HT1080 (cell line): ENCODE measurements at regions not wholly inside any gene's neighbourhood (a gene's known extent, or its start where the extent isn't known, plus 50 kb on each side); places are given as distances from the start of the nearest gene placed in this dataset.

Experiments
- DNase-seq: peaks from one replicate; pipeline ENCODE4 v3.0.0-alpha.2; 2015; ENCODE audit warnings: low read depth

DNA sequence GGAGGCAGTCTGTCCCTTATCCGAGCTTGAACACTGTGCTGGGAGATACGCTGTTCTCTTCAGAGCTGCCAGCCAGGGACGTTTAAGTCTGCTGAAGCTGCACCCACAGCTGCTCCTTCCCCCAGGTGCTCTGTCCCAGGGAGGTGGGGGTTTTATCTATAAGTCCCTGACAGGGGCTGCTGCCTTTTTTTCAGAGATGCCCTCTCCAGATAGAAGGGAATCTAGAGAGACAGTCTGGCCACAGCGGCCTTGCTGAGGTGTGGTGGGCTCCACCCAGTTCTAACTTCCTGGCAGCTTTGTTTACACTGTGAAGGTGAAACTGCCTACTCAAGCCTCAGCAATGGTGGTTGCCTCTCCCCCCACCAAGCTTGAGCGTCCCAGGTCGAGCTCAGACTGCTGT is 319.9 kb upstream of the GRM7 start:
- no peak for DNase-seq

DNA sequence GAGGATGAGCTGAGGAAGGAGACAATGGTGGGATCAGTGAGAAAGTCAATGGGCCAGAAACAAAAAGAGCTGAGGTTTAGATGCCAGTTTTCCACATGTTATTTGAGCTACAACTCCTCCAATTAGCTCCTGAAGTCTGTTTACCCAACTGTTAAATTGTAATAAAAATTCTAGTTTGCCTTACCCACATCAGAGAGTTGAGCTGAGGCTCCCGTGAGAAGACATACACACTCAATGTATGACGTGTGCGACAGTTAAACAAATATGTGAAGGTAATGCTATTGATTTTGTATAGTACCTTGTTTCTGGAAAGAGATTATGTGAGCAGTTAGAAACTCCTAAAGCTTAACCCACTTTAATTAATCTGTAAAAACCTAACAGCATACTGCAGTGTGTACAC is 318.1 kb upstream of the GRM7 start:
- DNase-seq: no peak

DNA sequence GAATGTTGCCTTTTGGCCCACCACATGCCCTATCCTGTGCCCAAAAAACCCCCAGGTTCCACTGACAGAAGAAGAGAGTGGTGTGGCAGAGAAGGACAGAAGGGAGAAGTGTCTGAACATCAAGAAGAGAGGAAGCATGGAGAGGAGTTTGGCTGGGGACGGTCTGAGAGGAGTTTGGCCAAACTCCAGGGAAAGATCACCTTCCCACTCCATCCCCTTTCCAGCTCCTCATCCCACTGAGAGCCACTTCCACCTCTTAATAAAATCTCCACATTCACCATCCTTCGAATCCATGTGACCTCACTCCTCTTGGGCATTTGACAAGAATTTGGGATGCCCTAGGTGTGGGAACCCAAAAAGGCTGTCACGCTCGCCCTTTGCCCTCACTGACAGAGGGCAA is 311.6 kb upstream of the GRM7 start:
- DNase-seq: no peak

DNA sequence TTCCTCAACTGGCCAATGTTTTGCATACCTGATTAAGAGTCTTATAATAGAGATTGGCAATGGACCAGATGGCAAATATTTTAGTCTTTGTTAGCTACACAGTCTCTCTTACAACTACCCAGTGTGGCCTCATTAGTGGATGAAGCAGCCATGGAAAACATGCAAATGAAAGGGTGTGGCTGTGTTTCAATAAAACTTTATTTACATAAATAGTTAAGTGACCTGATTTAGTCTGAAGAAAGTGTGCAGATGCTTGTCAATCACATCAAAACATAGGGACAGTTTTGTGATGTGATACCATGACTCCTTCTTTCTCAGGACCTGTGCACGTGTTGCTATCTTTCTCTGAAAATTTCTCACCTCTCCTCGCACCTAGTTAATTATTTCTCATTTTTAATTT is 309.8 kb upstream of the GRM7 start:
- no peak for DNase-seq

DNA sequence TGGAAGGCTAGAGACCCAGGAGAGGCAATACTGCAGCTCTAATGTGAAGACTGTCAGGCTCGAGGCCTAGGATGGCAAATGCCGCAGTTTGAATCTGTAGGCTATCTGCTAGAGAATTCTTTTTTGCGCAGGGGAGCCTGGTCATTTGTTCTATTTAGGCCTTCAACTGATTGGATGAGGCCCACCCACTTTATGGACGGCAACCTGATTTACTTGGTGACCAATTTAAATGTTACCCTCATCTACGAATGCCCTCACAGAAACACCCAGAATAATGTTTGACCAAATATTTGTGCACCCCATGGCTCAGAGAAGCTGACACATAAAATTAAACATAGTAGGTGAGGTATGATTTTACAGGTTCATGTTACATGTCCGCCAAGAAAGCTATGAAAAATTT is 300.7 kb upstream of the GRM7 start:
- no peak for DNase-seq

DNA sequence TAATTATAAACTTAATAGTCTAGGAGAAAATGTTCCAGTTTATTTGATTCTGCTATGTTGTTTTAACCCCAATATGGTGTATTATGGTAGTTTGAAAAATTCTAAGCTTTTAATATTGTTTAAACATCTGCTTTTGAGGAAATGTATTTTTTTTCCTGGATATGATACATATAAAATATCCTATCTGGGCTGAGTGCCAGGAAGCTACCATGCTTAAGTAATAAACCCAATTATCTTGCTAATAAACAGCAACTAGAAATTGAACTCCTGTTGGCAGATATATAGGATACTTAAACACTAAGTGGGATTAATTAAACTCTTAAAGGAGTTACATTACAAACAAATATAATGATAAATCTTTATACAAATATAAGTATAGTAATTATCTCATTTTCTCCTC is 293.7 kb upstream of the GRM7 start:
- DNase-seq: no peak

DNA sequence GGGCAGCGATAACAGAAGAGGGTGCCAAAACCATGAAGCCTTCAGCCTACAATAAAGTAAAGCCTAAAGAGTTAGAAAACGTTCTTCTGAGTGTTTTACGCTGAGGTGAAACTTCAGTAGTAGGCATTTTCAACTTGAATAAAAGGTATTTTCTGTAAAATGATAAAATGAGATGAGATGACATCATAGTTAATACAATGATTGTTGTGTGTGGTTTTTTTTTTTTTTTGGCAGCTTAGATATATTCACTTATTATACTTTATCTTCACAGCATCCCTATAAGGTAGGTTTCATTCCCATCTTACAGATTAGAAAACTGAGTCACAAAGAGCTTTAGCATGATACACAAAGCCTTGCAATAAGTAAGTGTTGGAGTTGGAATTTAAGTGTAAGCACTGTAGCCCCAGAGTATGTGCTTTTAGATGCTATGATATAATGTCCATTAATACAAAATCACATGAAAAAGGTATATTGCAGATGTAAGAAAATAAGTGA is 291.9 kb upstream of the GRM7 start:
- no peak for DNase-seq

DNA sequence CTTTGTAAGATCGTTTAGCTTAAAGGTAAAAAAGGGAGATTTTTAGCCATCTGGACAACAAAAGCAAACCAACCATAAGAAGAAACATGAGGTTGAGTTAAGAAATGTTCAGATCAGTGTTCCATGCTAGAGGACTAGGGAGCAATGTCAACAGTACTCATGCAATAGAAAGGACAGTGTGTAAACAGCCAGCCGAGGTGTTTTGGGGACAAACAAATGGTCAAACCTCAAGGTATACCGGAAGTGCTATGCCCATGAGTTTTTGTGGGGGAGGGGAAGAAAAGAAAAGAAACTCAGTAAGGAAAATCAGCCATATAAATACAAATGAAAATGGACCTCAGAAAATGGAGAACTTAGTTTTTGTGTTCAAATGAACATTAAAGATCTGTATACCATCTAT is 289.5 kb upstream of the GRM7 start:
- no peak for DNase-seq

DNA sequence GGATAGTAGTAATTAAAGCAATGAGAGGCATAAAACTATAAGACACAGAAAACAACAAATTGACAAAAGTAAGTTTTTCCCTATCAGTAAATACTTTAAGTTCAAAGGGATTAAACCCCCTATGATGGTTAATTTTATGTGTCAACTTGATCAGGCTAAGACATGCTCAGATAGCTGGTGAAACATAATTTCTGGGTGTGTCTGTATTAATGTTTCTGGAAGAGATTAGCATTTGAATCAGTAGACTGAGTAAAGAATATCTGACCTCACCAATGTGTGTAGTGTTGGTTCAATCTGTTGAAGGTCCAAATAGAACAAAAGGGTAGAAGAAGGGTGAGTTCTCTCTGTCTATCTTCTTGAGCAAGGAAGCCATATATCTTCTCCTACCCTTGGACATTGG is 283.3 kb upstream of the GRM7 start:
- DNase-seq: no peak

DNA sequence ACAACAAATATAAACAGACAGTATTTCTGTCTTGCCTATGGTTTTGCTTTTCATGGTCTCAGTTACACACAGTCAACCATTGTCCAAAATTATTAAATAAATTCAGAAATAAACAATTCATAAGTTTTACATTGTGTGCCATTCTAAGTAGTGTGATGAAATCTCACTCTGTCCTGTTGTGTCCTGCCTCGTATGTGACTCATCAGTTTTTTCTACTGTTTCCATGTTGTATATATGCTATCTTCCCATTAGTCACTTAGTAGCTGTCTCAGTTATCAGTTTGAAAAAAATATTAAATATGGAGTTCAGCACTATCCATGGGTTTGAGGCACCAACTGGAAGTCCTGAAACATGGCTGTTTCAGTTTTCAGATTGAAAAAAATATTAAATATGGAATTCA is 282.4 kb upstream of the GRM7 start:
- DNase-seq: peak; percentile 45

DNA sequence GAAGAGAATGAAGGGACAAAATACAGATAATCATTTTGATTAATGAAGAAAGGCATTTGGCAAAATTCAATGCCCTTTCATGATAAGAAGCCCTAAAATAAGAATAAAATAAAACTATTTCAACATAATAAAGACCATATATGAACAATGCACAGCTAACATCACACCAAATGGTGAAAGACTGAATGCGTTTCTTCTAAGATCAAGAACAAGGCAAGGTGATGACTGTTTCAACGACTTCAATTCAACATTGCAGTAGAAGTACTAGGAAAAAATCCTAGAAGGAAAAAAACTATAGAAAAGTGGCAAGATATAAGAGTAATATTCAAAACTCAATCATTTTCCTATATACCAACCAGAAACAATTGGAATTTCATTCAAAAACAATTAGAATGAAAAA is 280.1 kb upstream of the GRM7 start:
- DNase-seq: no peak

DNA sequence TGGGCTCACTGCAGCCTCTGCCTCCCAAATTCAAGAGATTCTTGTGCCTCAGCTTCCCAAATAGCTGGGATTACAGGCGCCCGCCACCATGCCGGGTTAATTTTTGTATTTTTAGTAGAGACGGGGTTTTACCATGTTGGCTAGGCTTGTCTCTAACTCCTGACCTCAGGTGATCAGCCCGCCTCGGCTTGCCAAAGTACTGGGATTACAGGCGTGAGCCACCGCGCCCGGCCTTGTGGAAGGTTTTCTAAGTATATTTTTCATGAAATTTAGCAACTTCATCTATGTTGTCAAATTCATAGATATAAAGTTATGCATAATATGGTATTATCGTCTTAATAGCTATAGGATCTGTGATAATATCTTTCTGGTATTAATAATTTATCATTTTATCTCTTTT is 275.6 kb upstream of the GRM7 start:
- no peak for DNase-seq

DNA sequence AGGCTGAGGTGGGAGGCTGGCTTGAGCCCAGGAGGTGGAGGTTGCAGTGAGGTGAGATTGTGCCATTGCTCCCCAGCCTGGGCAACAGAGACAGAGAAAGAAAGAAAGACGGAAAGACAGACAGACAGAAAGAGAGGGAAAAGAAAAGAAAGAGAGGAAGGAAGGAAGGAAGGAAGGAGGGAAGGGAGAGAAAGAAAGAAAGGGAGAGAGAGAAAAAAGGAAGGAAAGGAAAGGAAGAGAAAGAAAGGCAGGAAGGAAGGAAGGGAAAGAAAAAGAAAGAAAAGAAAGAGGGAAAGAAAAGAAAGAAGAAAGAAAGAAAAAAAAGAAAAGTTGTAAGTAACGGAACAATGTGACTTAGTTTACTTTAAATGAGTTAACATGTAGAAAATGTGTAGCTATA is 260.7 kb upstream of the GRM7 start:
- no peak for DNase-seq

DNA sequence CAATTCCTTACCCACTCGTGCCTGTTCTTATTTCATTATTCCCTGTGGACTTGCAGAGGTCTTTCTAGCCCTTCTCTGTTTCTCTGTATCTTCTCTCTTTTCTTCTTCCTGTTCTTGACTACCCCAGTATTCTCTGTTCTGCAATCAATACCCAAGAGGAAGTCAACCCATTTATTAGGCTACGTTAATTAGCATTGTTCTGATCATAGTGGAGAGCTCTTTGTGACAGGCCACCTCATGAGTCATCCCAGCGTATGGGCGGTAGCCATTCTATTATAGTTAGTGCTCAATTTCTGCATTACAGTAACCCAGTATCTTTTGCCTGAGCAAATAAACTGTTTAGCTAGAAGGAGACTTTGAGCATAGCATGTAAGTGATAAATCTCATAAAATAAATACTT is 259.5 kb upstream of the GRM7 start:
- DNase-seq: no peak

DNA sequence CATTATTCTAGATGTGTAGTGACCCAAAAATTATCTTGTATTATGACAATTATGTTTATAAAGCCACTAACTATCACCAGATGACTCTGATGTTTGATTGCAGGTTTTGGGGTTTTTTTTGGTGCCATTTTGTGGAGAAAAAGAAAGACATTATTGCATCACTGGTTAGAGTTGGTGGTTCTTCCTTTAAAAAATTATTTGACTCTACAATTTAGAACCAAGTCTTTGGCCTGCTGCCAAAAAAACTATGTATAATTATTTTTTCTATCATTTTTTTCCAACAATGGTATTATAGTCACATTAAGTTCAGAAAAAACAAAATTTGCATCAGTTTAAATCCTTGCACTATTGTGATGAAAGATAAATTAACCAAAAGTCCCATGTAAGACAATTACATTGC is 258.6 kb upstream of the GRM7 start:
- no peak for DNase-seq

DNA sequence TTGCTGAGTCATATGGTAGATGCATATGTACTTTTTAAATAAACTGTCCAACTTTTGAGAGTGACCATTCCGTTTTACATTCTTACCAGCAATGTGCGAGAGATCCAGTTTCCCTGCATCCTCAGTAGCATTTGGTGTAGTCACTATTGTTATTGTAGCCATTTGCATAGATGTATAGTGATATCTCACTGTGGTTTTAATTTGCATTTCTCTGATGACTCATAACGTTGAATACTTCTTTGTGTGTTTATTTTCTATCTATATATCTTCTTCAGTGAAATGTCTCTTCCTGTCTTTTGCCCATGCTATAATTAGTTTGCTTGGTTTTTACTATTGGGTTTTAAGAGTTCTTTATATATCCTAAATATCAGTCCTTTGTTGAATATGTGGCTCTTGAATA is 255.7 kb upstream of the GRM7 start:
- peak; percentile 48 for DNase-seq

DNA sequence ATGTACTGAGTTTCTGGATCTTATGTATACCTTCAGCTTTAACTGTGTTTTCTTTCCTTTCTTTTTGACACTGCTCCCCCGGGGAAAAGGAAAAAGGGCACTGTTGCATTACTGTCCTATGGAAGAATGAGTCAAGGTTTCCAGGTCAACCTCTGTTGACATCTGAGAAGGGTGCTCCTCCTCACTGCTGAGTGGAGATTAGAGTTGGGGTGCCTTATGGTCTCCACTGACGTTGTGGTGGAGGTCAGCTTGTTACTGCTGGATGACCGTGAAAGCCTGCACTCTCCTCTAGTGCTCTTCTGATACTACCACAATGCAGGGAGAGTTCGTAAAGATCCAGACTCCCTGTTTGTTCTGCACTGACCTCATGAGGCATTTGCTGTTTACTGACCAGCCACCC is 252.1 kb upstream of the GRM7 start:
- no peak for DNase-seq

DNA sequence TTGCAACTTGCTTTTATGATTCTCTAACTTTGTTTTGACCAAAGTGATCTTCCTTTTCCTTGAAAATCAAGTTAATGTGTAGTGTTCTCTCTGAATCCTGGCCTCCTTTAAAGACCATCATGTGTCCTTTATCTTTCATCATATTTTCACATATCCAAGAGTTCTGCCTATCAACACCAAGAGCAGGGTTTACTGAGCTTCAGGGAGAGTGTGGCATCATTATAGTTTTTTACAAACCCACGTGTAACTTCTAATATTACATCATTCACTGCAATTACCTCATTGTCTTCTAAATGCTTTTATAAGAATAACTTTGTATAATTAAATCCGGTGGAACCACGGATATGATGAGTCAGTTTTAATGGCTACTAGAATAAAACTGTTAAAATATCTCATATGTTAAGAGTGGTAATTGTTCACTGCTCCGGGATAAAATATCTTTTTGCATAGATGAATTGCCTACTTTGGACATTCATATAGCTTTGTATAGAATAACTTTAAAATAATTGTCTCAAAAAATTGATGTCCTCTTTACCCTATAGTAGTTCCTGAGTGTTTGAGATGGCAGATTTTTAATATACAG is 248.8 kb upstream of the GRM7 start:
- peak; percentile 2 for DNase-seq

DNA sequence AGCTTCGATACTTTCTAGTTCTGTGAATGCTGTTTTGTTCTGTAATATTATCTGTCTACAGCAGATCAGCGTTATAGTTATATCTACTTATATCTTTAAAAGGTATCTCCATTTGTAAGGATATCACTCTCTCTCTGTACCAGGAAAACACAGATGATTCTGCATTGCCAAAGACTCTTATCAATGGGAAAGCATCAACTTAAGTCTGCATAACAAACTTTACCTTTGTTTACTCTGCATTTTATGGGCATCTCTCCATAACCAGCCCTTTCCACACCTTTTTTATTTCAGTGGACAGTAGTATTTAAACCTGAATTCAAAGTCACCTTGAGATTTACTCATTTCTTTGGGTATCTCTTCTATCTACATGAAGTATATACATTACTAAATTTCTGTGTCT is 238.7 kb upstream of the GRM7 start:
- DNase-seq: no peak

DNA sequence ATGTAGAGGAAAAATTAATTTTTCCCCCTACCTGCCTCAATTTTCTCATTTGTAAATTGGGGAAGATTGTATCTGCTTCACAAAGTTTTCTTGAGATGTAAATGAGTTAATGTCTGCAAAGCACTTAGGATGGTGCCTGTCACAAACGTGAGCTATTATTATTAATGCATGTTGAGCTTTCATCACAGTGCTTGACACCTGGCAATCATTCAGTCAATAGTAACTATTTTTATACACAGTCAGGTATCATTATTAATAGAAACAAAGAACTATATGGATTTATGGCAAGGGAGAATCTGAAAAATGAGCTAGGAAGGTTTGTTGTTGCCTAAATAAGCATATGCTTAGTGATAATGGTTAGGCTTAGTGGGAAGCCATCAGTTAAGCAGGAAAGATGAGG is 238.2 kb upstream of the GRM7 start:
- no peak for DNase-seq

DNA sequence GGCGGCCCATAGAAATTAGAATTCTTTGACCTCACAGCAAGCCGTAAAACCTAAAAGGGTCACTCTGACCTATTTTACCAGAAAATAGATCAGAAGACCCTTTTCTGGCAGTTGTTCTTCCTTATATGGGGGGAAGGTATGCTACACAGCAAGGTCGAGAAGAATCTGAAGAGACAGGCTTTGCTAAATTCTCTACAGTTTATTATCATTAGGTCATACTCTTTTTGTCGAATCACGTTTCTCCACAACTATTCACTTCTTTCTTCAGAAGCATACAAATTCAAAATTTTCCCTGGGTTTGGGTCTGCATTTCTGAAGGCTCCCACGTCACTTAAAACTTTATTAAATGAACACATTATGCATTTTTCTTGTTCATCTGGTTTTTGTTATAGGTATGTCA is 229.5 kb upstream of the GRM7 start:
- DNase-seq: no peak

DNA sequence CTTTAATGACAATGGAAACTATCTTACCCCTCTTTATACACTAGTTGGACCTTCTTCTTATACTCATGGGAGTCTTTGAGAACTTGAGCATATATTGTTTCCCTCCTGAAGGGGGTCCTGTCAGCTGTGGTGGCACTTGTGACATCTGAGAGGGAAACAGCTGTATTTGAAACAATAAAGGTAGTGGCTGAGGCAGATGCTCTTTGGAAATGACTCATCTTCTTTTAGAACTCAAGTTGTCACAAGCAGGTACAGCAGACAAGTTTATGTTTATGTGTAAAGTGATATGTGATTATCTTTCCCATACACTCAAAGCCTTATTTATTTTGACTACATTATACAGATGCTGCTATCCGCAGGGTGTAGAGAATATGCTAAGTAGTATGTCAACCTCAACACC is 220.0 kb upstream of the GRM7 start:
- no peak for DNase-seq

DNA sequence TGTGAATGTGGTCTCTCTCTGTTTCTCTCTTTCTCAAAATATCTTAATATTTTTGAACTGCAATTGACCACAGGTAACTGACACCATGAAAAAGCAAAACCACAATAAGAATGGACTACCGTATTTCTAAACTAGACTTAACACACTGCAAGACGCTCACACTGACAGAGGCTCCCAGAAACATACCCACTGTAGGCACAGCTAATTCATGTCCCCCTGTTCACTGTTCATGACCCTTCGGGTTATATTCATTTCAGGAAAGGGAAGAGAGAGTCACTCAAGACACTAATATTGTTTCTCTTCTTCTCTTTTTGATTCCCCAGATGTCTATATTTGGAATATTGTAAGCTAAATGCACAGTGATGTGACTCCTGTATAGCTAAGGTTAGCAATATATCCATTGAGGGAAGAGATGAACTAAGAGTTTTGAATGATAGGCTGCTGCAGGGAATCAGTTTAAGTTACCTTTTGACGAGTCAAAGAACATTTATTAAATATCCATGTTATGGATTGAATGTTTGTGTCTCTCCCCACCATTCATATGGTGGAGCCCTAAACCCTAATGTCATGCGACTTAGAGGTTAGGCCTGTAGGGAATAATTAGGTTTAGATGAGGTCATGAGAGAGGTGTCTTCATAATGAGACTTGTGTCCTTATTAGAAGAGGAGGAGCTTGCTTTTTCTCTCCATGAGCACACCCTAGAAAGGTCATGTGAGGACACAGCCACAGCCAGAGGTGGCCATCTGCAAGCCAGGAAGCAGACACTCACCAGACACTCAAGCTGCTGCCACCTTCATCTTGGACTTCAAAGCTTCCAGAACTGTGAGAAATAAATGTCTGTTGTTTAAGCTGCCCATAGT is 216.6 kb upstream of the GRM7 start:
- DNase-seq: peak; percentile 28
